HUDEP-2 (cell line): ENCODE measurements at regions not wholly inside any gene's neighbourhood (a gene's known extent, or its start where the extent isn't known, plus 50 kb on each side); places are given as distances from the start of the nearest gene placed in this dataset.
"Not testable (repeated sequence)": the region's sequence is repeated elsewhere in the genome, so short reads cannot be mapped to it uniquely, and the experiment has no call there.

Experiments
- DNase-seq, 76 experiments: peaks; one replicate each; lab custom pipeline; 2025; ENCODE audit not compliant: unreplicated experiment in 76 of 76; lab: John Stamatoyannopoulos, UW

- not testable (repeated sequence) for DNase-seq
These were observed 382.8 kb upstream of the AUTS2 start for GRCh38 chr7:69215516-69215915.

- no peak for DNase-seq
These were observed 380.5 kb upstream of the AUTS2 start for GRCh38 chr7:69217516-69218350.

- no peak for DNase-seq
These were observed 379.7 kb upstream of the AUTS2 start for GRCh38 chr7:69218576-69218975.

- DNase-seq, result no peak
These were observed 378.9 kb upstream of the AUTS2 start for GRCh38 chr7:69219381-69219780.

- no peak for DNase-seq
These were observed 372.9 kb upstream of the AUTS2 start for GRCh38 chr7:69225259-69225943.

- DNase-seq, result no peak
These were observed 370.0 kb upstream of the AUTS2 start for GRCh38 chr7:69228212-69228811.

- DNase-seq, result no peak
These were observed 365.6 kb upstream of the AUTS2 start for GRCh38 chr7:69232445-69233376.

- no peak for DNase-seq
These were observed 360.7 kb upstream of the AUTS2 start for GRCh38 chr7:69237541-69237940.

- no peak for DNase-seq
These were observed 355.3 kb upstream of the AUTS2 start for GRCh38 chr7:69243016-69243415.

GRCh38 chr7:69244701-69245100 is 353.6 kb upstream of the AUTS2 start:
- no peak for DNase-seq

GRCh38 chr7:69245646-69246045 is 352.6 kb upstream of the AUTS2 start:
- no peak for DNase-seq

GRCh38 chr7:69246758-69247157 is 351.5 kb upstream of the AUTS2 start:
- DNase-seq, result no peak

GRCh38 chr7:69248382-69248828 is 349.9 kb upstream of the AUTS2 start:
- not testable (repeated sequence) for DNase-seq

- DNase-seq, result no peak
These were observed 347.3 kb upstream of the AUTS2 start for GRCh38 chr7:69250958-69251357.

GRCh38 chr7:69254643-69255042 is 343.6 kb upstream of the AUTS2 start:
- no peak for DNase-seq

GRCh38 chr7:69256634-69257081 is 341.6 kb upstream of the AUTS2 start:
- no peak for DNase-seq

- no peak for DNase-seq
These were observed 340.7 kb upstream of the AUTS2 start for GRCh38 chr7:69257592-69257991.

- no peak for DNase-seq
These were observed 338.8 kb upstream of the AUTS2 start for GRCh38 chr7:69259445-69259844.

- no peak for DNase-seq
These were observed 338.3 kb upstream of the AUTS2 start for GRCh38 chr7:69260023-69260422.

- DNase-seq, result no peak
These were observed 334.7 kb upstream of the AUTS2 start for GRCh38 chr7:69263550-69263949.
